MCF 10A (cell line): ENCODE measurements at regions not wholly inside any gene's neighbourhood (a gene's known extent, or its start where the extent isn't known, plus 50 kb on each side); places are given as distances from the start of the nearest gene placed in this dataset.
A peak's percentile ranks its signal among the peaks of the same experiment; 100 is the strongest.

Source experiments
- BruUV-seq: library from RNA; stranded (reverse); fragments of 400-500 nt; replicated peaks from 2 replicates; lab custom pipeline; 2021; lab: Mats Ljungman, UMichigan
- CTCF ChIA-PET: fragments of 300-600 bp; sonication (Branson Sonifier 250); formaldehyde crosslinking; extraction: SDS; loops from one replicate; lab custom pipeline; 2021; ENCODE audit warnings: antibody characterized with exemption, inconsistent platforms; lab: Yijun Ruan, JAX
- POLR2A ChIA-PET: fragments of 300-600, 350-650 bp; sonication (Branson Sonifier 250); formaldehyde crosslinking; extraction: SDS; loops from one replicate; lab custom pipeline; 2020; ENCODE audit warnings: antibody characterized with exemption, inconsistent platforms; lab: Yijun Ruan, JAX
- DNase-seq: peaks from one replicate; pipeline ENCODE4 v3.0.0-alpha.2; 2018; ENCODE audit not compliant: unreplicated experiment
- H3K27ac Mint-ChIP-seq: one replicate; pipeline ENCODE4 v1.8.0; 2022; ENCODE audit warnings: mild to moderate bottlenecking, low read depth, mixed read lengths; ENCODE audit not compliant: unreplicated experiment
- H3K27me3 Mint-ChIP-seq: one replicate; pipeline ENCODE4 v1.8.0; 2022; ENCODE audit warnings: mixed read lengths; ENCODE audit not compliant: insufficient read depth, unreplicated experiment
- H3K36me3 Mint-ChIP-seq: one replicate; pipeline ENCODE4 v1.8.0; 2022; ENCODE audit warnings: mild to moderate bottlenecking, moderate library complexity, mixed read lengths; ENCODE audit not compliant: insufficient read depth, unreplicated experiment
- H3K4me1 Mint-ChIP-seq: one replicate; pipeline ENCODE4 v1.8.0; 2022; ENCODE audit warnings: mixed read lengths; ENCODE audit not compliant: insufficient read depth, unreplicated experiment
- H3K4me3 Mint-ChIP-seq: one replicate; pipeline ENCODE4 v1.8.0; 2022; ENCODE audit warnings: mild to moderate bottlenecking, moderate library complexity, mixed read lengths; ENCODE audit not compliant: unreplicated experiment
- H3K9me3 Mint-ChIP-seq: one replicate; pipeline ENCODE4 v1.8.0; 2022; ENCODE audit warnings: mixed read lengths; ENCODE audit not compliant: unreplicated experiment
- intact Hi-C: fragments of 100-400 bp; cut with micrococcal nuclease; formaldehyde crosslinking; loops from 2 replicates; pipeline ENCODE4 v1.14.1; 2022
- TF ChIP-seq, protein P1 (sequence below): fragments of 200-600 bp; IDR thresholded peaks from one replicate; pipeline ENCODE4 v1.8.0; 2022; ENCODE audit warnings: antibody characterized with exemption, mild to moderate bottlenecking; ENCODE audit not compliant: unreplicated experiment

DNA sequence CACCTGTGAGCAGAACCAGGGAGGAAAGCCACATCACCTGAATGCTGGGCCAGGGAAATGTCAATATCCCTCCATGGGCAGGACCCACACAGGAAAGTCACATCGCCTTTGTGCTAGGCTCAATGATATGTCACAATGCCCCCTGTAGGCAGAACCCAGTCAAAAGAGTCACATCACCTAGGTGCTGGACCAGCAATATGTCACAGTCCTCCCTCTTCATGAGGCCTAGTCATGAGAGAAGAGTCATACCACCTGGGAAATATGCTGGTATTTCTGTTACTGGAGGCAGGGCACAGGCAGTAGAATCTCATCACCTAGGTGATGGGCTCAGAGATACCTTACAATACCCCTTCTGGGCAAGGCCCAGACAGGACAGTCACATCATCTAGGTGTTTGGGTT is 1843.4 kb downstream of the TP53TG3F start:
- no peak overlapping the region for H3K4me3 Mint-ChIP-seq
- H3K27ac Mint-ChIP-seq = no peak overlapping the region
- H3K4me1 Mint-ChIP-seq = peaks cover 29% of the 10 kb centered on the region
- intact Hi-C loops = no loop called here
- no peak for DNase-seq
- ChIA-PET CTCF (no interaction called here), POLR2A (interaction anchor here (1.0 kb wide), 1 partner anchor 40 kb away, joined by 5 read pairs; no protein-coding TSS in a partner anchor)
- H3K27me3 Mint-ChIP-seq = no peaks in the 10 kb centered on the region
- H3K9me3 Mint-ChIP-seq = no peaks in the 10 kb centered on the region
- TF ChIP-seq, protein P1, sequence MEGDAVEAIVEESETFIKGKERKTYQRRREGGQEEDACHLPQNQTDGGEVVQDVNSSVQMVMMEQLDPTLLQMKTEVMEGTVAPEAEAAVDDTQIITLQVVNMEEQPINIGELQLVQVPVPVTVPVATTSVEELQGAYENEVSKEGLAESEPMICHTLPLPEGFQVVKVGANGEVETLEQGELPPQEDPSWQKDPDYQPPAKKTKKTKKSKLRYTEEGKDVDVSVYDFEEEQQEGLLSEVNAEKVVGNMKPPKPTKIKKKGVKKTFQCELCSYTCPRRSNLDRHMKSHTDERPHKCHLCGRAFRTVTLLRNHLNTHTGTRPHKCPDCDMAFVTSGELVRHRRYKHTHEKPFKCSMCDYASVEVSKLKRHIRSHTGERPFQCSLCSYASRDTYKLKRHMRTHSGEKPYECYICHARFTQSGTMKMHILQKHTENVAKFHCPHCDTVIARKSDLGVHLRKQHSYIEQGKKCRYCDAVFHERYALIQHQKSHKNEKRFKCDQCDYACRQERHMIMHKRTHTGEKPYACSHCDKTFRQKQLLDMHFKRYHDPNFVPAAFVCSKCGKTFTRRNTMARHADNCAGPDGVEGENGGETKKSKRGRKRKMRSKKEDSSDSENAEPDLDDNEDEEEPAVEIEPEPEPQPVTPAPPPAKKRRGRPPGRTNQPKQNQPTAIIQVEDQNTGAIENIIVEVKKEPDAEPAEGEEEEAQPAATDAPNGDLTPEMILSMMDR = no peak
- no peaks in the 10 kb centered on the region for H3K36me3 Mint-ChIP-seq
- BruUV-seq = no TSS peak

DNA sequence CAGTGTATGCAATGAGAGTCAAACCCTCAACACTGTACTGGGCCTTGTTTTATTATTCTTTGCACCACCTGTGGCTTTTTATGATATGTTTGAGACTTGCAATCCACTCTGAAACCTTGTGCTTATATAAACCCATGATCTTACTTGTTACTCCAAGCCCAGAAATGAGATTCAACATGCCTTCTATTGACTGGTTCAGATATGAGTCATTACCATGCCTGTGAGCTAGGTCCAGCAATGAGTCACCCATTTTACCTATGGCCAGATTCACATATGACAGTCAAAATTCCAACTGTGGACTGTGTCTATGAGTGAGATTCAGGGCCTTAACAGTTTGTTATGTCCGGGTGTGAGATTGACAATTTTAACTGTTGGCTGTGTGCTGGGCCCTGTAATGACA is 1846.1 kb downstream of the TP53TG3F start:
- peak overlapping the region; percentile 62 for H3K27ac Mint-ChIP-seq
- H3K36me3 Mint-ChIP-seq = no peaks in the 10 kb centered on the region
- peak; percentile 85 for DNase-seq
- H3K4me1 Mint-ChIP-seq = peaks cover 30% of the 10 kb centered on the region
- no peaks in the 10 kb centered on the region for H3K9me3 Mint-ChIP-seq
- ChIA-PET CTCF (no interaction called here), POLR2A (interaction anchor here (0.8 to 1.4 kb wide), 2 partner anchors 59 to 65 kb away, joined by 3 to 5 read pairs; no protein-coding TSS in a partner anchor)
- no TSS peak for BruUV-seq
- intact Hi-C loops = no loop called here
- no peak overlapping the region for H3K4me3 Mint-ChIP-seq
- H3K27me3 Mint-ChIP-seq = no peaks in the 10 kb centered on the region
- TF ChIP-seq, protein P1 = no peak

DNA sequence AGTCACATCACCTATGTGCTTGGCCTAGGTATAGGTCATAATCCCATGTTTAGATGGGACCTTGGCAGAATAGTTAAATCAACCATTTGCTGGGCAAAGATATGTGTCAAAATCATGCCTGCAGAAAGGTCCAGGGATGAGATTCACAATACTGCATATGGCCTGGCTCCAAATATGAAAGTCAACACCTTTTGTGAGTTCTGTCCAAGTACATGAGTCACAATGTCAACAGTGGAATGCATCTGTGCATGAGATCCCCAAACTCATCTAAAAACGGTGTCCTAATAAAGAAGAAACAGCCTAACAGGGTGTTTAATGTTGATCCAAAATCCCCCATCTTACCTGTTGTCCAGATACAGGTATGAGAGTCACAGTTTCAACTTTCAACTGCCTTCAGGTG is 1847.5 kb downstream of the TP53TG3F start:
- intact Hi-C loops = no loop called here
- Mint-ChIP-seq H3K36me3 (no peaks in the 10 kb centered on the region), H3K4me1 (peaks cover 30% of the 10 kb centered on the region), H3K4me3 (no peak overlapping the region), H3K27me3 (no peaks in the 10 kb centered on the region), H3K9me3 (no peaks in the 10 kb centered on the region), H3K27ac (no peak overlapping the region)
- ChIA-PET CTCF (interaction anchor here (0.6 kb wide), 1 partner anchor 68 kb away, joined by 3 read pairs; no protein-coding TSS in a partner anchor), POLR2A (no interaction called here)
- DNase-seq = peak; percentile 80
- no TSS peak for BruUV-seq
- TF ChIP-seq, protein P1 = no peak

DNA sequence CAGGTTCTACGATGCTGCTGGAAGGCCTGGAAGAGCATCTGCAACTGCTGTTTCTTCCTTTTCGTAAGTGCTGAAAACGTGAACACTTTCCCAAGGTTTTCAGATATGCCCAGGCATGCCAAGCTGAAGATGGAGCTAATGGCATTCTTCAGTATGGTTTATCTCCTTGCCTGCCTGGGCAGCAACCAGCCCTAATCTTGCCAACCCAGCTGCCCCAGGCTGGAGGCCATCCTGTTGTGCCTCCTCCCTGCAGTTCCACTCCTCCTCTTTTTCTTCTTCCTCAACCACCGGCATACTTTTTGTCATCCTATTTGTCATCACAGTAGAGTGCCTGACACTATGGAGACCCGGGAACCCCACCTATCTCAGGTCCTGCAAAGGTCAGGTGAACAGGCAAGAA is 1849.3 kb downstream of the TP53TG3F start:
- ChIA-PET POLR2A (interaction anchor here (1.4 kb wide), 1 partner anchor 11 kb away, joined by 3 read pairs; no protein-coding TSS in a partner anchor), CTCF (interaction anchor here (0.6 kb wide), 2 partner anchors 18 to 49 kb away, joined by 3 read pairs; no protein-coding TSS in a partner anchor)

More for the DNA sequence above, 1849.3 kb downstream of the TP53TG3F start:
- TF ChIP-seq, protein P1 = no peak
- Mint-ChIP-seq H3K27me3 (no peaks in the 10 kb centered on the region), H3K4me3 (no peak overlapping the region), H3K27ac (peak overlapping the region; percentile 84), H3K36me3 (no peaks in the 10 kb centered on the region), H3K4me1 (peaks cover 30% of the 10 kb centered on the region), H3K9me3 (no peaks in the 10 kb centered on the region)
- no TSS peak for BruUV-seq
- peak; percentile 50 for DNase-seq
- intact Hi-C loops = no loop called here
